Breast epithelium (tissue), 4 donors: ENCODE measurements at regions not wholly inside any gene's neighbourhood (a gene's known extent, or its start where the extent isn't known, plus 50 kb on each side); places are given as distances from the start of the nearest gene placed in this dataset.
"Not testable (repeated sequence)": the region's sequence is repeated elsewhere in the genome, so short reads cannot be mapped to it uniquely, and the experiment has no call there.

ENCODE experiments used
- DNase-seq, 2 donors: peaks; one replicate each; pipeline ENCODE4 v3.0.0-alpha.2; 2019; ENCODE audit warnings: low spot score in 2 of 2
- H3K27ac ChIP-seq, 2 donors: fragments of 200-600 bp; sonication (generic) in 1 of 2; one replicate each; pipeline ENCODE4 v1.5.1; 2016 to 2019; ENCODE audit warnings: mild to moderate bottlenecking in 1 of 2
- H3K27me3 ChIP-seq, 2 donors: fragments of 200-600 bp; sonication (generic) in 1 of 2; one replicate each; pipeline versions ENCODE4 v1.5.1 to v1.6.0; 2017 to 2019; ENCODE audit warnings: control low read depth in 1 of 2, mild to moderate bottlenecking in 1 of 2
- H3K36me3 ChIP-seq: fragments of 200-600 bp; one replicate; pipeline ENCODE4 v1.5.1; 2019
- H3K4me1 ChIP-seq, 2 donors: fragments of 200-600 bp; sonication (generic); one replicate each; pipeline ENCODE4 v1.5.1; 2016 to 2019; ENCODE audit warnings: control low read depth in 1 of 2
- H3K4me3 ChIP-seq, 3 donors: fragments of 200-600 bp; sonication (generic); 1 replicate in 2 of 3; 2 replicates in 1 of 3; pipeline ENCODE4 v1.5.1; 2016 to 2019; ENCODE audit warnings: mild to moderate bottlenecking in 3 of 3, moderate library complexity in 2 of 3
- H3K9me3 ChIP-seq, 2 donors: fragments of 200-600 bp; sonication (generic) in 1 of 2; one replicate each; pipeline ENCODE4 v1.5.1; 2016 to 2019; ENCODE audit warnings: control low read depth in 1 of 2
- POLR2A ChIP-seq: fragments of 450-650 bp; IDR thresholded peaks from one replicate; pipeline ENCODE4 v1.6.1; 2016; ENCODE audit warnings: antibody characterized with exemption, mild to moderate bottlenecking, moderate library complexity
- POLR2AphosphoS5 ChIP-seq, 3 donors: sonication (generic); formaldehyde crosslinking; IDR thresholded peaks; one replicate each; pipeline ENCODE4 v1.6.1; 2017; ENCODE audit warnings: antibody characterized with exemption in 3 of 3
- intact Hi-C: fragments of 100-400 bp; cut with DNase I; formaldehyde crosslinking; loops from one replicate; pipeline ENCODE4 v1.15.1; 2023; ENCODE audit warnings: low total_unique reads
- TF ChIP-seq, protein P1 (sequence below), 3 donors: fragments of 450-650 bp; IDR thresholded peaks; one replicate each; pipeline ENCODE4 v1.5.1; 2016 to 2017; ENCODE audit warnings: antibody characterized with exemption in 3 of 3, mild to moderate bottlenecking in 3 of 3, moderate library complexity in 3 of 3

GRCh38 chr13:78540058-78540457, 63.3 kb downstream of the POU4F1 start:
- no peaks in the 10 kb centered on the region for H3K36me3 ChIP-seq
- no peak overlapping the region for H3K27ac ChIP-seq
- H3K4me1 ChIP-seq: no peaks in the 10 kb centered on the region
- TF ChIP-seq, protein P1, sequence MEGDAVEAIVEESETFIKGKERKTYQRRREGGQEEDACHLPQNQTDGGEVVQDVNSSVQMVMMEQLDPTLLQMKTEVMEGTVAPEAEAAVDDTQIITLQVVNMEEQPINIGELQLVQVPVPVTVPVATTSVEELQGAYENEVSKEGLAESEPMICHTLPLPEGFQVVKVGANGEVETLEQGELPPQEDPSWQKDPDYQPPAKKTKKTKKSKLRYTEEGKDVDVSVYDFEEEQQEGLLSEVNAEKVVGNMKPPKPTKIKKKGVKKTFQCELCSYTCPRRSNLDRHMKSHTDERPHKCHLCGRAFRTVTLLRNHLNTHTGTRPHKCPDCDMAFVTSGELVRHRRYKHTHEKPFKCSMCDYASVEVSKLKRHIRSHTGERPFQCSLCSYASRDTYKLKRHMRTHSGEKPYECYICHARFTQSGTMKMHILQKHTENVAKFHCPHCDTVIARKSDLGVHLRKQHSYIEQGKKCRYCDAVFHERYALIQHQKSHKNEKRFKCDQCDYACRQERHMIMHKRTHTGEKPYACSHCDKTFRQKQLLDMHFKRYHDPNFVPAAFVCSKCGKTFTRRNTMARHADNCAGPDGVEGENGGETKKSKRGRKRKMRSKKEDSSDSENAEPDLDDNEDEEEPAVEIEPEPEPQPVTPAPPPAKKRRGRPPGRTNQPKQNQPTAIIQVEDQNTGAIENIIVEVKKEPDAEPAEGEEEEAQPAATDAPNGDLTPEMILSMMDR (IDR thresholded peaks at IDR 0.05): no peak
- TF ChIP-seq POLR2AphosphoS5 (IDR thresholded peaks at IDR 0.05): no peak
- TF ChIP-seq POLR2A: no peak
- peaks cover 0 to 4% of the 10 kb centered on the region in 2 donors for H3K27me3 ChIP-seq
- DNase-seq: no peak
- H3K4me3 ChIP-seq: no peak overlapping the region
- H3K9me3 ChIP-seq: peaks cover 0 to 7% of the 10 kb centered on the region in 2 donors
- intact Hi-C loops: no loop called here

DNA sequence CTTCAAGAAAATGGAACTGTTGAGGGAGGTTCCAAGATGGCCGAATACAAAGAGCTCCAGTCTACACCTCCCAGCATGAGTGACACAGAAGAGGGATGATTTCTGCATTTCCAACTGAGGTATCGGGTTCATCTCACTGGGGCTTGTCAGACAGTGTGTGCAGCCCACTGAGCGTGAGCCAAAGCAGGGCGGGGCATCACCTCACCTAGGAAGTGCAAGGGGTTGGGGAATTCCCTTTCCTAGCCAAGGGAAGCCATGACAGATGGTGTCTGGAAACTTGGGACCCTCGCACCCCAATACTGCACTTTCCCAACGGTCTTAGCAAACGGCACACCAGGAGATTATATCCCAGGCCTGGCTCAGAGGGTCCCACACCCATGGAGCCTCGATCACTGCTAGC, 77.3 kb downstream of the POU4F1 start:
- H3K27ac ChIP-seq, H3K4me1 ChIP-seq, H3K36me3 ChIP-seq, H3K4me3 ChIP-seq, intact Hi-C loops, DNase-seq, H3K27me3 ChIP-seq: not testable (repeated sequence)
- H3K9me3 ChIP-seq: peaks cover 0 to 14% of the 10 kb centered on the region in 2 donors

DNA sequence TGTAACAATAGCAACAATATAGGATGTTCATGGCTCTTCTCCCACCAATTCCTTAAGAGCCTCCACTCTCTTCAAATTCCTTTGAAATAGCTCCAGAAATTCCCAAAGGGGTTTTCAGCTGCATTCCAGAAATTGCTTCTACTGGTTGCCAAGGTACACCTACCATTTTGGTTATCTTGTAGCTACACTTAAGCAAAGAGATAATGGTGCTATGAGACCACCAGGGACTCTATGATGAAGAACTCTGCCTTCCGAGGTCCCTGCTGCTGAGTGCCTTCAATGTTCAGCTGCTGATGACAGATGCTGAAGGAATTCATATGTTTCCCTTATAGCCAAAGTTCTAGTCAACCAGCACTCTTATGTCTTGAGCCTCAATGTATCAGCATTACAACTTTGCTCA, 78.4 kb downstream of the POU4F1 start:
- peaks cover 0 to 20% of the 10 kb centered on the region in 2 donors for H3K9me3 ChIP-seq
- H3K4me3 ChIP-seq: no peak overlapping the region
- H3K27ac ChIP-seq: no peak overlapping the region
- intact Hi-C loops: no loop called here
- H3K4me1 ChIP-seq: no peaks in the 10 kb centered on the region
- no peaks in the 10 kb centered on the region for H3K36me3 ChIP-seq
- no peak for TF ChIP-seq POLR2A
- no peak for TF ChIP-seq POLR2AphosphoS5 (IDR thresholded peaks at IDR 0.05)
- H3K27me3 ChIP-seq: no peaks in the 10 kb centered on the region
- DNase-seq: no peak

DNA sequence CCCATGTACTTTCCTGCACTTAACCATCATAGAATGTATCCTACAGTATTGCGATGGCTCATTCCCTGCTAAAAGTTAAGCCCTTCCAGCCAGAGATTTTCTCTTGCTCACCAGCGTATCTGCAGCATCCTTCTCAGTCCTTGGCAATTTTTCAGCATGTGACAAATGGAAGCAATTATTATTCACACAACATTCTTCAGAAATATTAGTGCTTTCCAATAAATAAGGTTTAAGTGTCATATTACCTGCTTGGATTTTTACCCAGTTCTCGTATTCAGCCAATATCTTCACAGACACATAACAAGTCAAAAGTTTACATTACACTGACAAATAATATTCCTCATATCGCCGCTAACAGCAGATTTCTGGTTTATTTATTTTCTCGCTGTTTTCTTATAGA, 82.3 kb downstream of the POU4F1 start:
- no peak for DNase-seq
- intact Hi-C loops: no loop called here
- no peaks in the 10 kb centered on the region for H3K36me3 ChIP-seq
- H3K27ac ChIP-seq: no peak overlapping the region
- no peak overlapping the region for H3K4me3 ChIP-seq
- TF ChIP-seq POLR2AphosphoS5 (IDR thresholded peaks at IDR 0.05) (no peak), POLR2A (no peak)
- TF ChIP-seq, protein P1 (IDR thresholded peaks at IDR 0.05): no peak
- peaks cover 3 to 22% of the 10 kb centered on the region in 2 donors for H3K9me3 ChIP-seq
- H3K27me3 ChIP-seq: no peaks in the 10 kb centered on the region
- no peaks in the 10 kb centered on the region for H3K4me1 ChIP-seq

DNA sequence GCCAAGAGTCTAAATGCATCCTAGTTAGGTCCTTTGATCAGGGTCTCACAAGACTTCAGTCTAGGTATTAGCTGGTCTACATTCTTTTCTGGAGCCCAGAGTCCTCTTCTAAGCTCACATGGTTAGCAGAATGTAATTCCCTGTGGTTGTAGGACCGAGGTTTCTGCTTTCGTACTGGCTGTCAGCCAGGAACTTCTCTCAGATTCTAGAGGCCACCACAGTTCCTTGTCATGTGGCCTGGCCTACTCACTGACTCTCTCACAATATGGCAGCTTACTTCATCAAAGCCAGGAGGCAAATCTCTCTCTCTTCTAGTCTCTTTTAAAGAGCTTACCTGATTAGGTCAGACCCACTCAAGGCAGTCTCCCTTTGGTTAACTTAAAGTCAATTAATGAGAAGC, 82.9 kb downstream of the POU4F1 start:
- no peak for DNase-seq
- intact Hi-C loops: no loop called here
- no peaks in the 10 kb centered on the region for H3K27me3 ChIP-seq
- no peak overlapping the region for H3K4me3 ChIP-seq
- H3K9me3 ChIP-seq: peaks cover 3 to 15% of the 10 kb centered on the region in 2 donors
- H3K36me3 ChIP-seq: no peaks in the 10 kb centered on the region
- no peaks in the 10 kb centered on the region for H3K4me1 ChIP-seq
- no peak overlapping the region for H3K27ac ChIP-seq
- TF ChIP-seq POLR2A (no peak), POLR2AphosphoS5 (IDR thresholded peaks at IDR 0.05) (no peak)
- TF ChIP-seq, protein P1 (IDR thresholded peaks at IDR 0.05): no peak

- intact Hi-C loops, H3K27ac ChIP-seq: not testable (repeated sequence)
Measured at GRCh38 chr13:78518482-78518881, 84.9 kb downstream of the POU4F1 start.

GRCh38 chr13:78499802-78500201, 103.5 kb downstream of the POU4F1 start:
- TF ChIP-seq, protein P1 (IDR thresholded peaks at IDR 0.05): no peak
- no peak for TF ChIP-seq POLR2A
- TF ChIP-seq POLR2AphosphoS5 (IDR thresholded peaks at IDR 0.05): no peak
- Histone ChIP-seq H3K27me3 (no peaks in the 10 kb centered on the region), H3K9me3 (no peaks in the 10 kb centered on the region), H3K4me1 (no peaks in the 10 kb centered on the region), H3K4me3 (no peak overlapping the region), H3K27ac (no peak overlapping the region), H3K36me3 (no peaks in the 10 kb centered on the region)
- DNase-seq: no peak
- intact Hi-C loops: no loop called here

More at GRCh38 chr13:78518482-78518881, 84.9 kb downstream of the POU4F1 start:
- not testable (repeated sequence) for DNase-seq, H3K4me3 ChIP-seq, H3K4me1 ChIP-seq, H3K36me3 ChIP-seq, H3K27me3 ChIP-seq
- peaks cover 3 to 14% of the 10 kb centered on the region in 2 donors for H3K9me3 ChIP-seq
